K562 (cell line): ENCODE measurements at regions not wholly inside any gene's neighbourhood (a gene's known extent, or its start where the extent isn't known, plus 50 kb on each side); places are given as distances from the start of the nearest gene placed in this dataset.

Experiments used
- ARID2 ChIP-seq: fragments of 450-650 bp; IDR thresholded peaks from 2 replicates; pipeline ENCODE4 v1.6.1; 2017; ENCODE audit warnings: antibody characterized with exemption, mild to moderate bottlenecking
- BRD4 ChIP-seq: fragments of 200-600 bp; sonication (generic); IDR thresholded peaks from 2 replicates; pipeline ENCODE4 v1.6.1; 2017; ENCODE audit warnings: inconsistent platforms
- ELK1 ChIP-seq: sonication (generic); formaldehyde crosslinking; IDR thresholded peaks from 2 replicates; pipeline ENCODE4 v1.8.1; 2022; ENCODE audit warnings: missing genetic modification reagents
- GATAD2A ChIP-seq: fragments of 450-650 bp; IDR thresholded peaks from 2 replicates; pipeline ENCODE4 v1.6.1; 2017
- HDAC2 ChIP-seq: fragments of 450-650 bp; IDR thresholded peaks from 2 replicates; pipeline ENCODE4 v1.6.1; 2016; ENCODE audit warnings: mild to moderate bottlenecking
- NFIC ChIP-seq: fragments of 450-650 bp; IDR thresholded peaks from 2 replicates; pipeline ENCODE4 v1.6.1; 2017; ENCODE audit warnings: mild to moderate bottlenecking, inconsistent platforms
- STAT6 ChIP-seq: sonication (generic); formaldehyde crosslinking; IDR thresholded peaks from 2 replicates; pipeline ENCODE4 v1.8.1; 2023; ENCODE audit warnings: mild to moderate bottlenecking, missing genetic modification reagents
- TFAM ChIP-seq: fragments of 250-450 bp; sonication (Bioruptor Pico); conservative IDR thresholded peaks from 2 replicates; pipeline ENCODE4 v1.5.0; 2021; ENCODE audit warnings: mild to moderate bottlenecking, moderate library complexity
- TSHZ1 ChIP-seq: fragments of 250-450 bp; sonication (Bioruptor Pico); IDR thresholded peaks from 2 replicates; pipeline ENCODE4 v1.4.0; 2020; ENCODE audit warnings: mild to moderate bottlenecking, moderate library complexity
- ZBTB12 ChIP-seq: fragments of 250-450 bp; sonication (Bioruptor Pico); IDR thresholded peaks from 2 replicates; pipeline ENCODE4 v1.4.0; 2020
- ZNF347 ChIP-seq: fragments of 450-650 bp; formaldehyde crosslinking; IDR thresholded peaks from 2 replicates; pipeline ENCODE4 v1.4.0; 2020; ENCODE audit warnings: low read depth, mild to moderate bottlenecking, moderate library complexity
- ZNF512 ChIP-seq: IDR thresholded peaks from 2 replicates; pipeline ENCODE4 v1.6.1; 2016; ENCODE audit warnings: missing genetic modification characterization, missing compliant biosample characterization
- ZNF717 ChIP-seq: fragments of 250-450 bp; sonication (Bioruptor Pico); IDR thresholded peaks from 2 replicates; pipeline ENCODE4 v1.5.0; 2021
- TF ChIP-seq, protein P1 (sequence below): sonication (generic); formaldehyde crosslinking; IDR thresholded peaks from 2 replicates; pipeline ENCODE4 v1.5.0; 2020; ENCODE audit warnings: missing genetic modification reagents
- TF ChIP-seq, protein P2 (sequence below): fragments of 450-650 bp; IDR thresholded peaks from 2 replicates; pipeline ENCODE4 v1.6.1; 2017; ENCODE audit warnings: antibody characterized with exemption

- TF ChIP-seq, protein P1, sequence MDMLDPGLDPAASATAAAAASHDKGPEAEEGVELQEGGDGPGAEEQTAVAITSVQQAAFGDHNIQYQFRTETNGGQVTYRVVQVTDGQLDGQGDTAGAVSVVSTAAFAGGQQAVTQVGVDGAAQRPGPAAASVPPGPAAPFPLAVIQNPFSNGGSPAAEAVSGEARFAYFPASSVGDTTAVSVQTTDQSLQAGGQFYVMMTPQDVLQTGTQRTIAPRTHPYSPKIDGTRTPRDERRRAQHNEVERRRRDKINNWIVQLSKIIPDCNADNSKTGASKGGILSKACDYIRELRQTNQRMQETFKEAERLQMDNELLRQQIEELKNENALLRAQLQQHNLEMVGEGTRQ (CRISPR knock-in tag): peak; percentile 67
- TF ChIP-seq NFIC (peak; percentile 100), GATAD2A (peak; percentile 76), ELK1 (CRISPR knock-in tag) (no peak), BRD4 (no peak), ZBTB12 (CRISPR knock-in tag) (no peak), HDAC2 (peak; percentile 60), TSHZ1 (CRISPR knock-in tag) (no peak), TFAM (CRISPR knock-in tag) (no peak), ZNF717 (CRISPR knock-in tag) (no peak), ARID2 (no peak), STAT6 (CRISPR knock-in tag) (no peak), ZNF347 (CRISPR knock-in tag) (no peak), ZNF512 (tag) (no peak)
- TF ChIP-seq, protein P2, sequence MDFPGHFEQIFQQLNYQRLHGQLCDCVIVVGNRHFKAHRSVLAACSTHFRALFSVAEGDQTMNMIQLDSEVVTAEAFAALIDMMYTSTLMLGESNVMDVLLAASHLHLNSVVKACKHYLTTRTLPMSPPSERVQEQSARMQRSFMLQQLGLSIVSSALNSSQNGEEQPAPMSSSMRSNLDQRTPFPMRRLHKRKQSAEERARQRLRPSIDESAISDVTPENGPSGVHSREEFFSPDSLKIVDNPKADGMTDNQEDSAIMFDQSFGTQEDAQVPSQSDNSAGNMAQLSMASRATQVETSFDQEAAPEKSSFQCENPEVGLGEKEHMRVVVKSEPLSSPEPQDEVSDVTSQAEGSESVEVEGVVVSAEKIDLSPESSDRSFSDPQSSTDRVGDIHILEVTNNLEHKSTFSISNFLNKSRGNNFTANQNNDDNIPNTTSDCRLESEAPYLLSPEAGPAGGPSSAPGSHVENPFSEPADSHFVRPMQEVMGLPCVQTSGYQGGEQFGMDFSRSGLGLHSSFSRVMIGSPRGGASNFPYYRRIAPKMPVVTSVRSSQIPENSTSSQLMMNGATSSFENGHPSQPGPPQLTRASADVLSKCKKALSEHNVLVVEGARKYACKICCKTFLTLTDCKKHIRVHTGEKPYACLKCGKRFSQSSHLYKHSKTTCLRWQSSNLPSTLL: no peak
Measured at GRCh38 chr4:174423257-174423944, 98.9 kb downstream of the HPGD start (continued).
